ENCODE measurements at regions not wholly inside any gene's neighbourhood (a gene's known extent, or its start where the extent isn't known, plus 50 kb on each side); places are given as distances from the start of the nearest gene placed in this dataset.

- 60% methylated on average over 1 of the region's 4 CpGs; no CpG with 5 or more reads in 1 of the 2 experiments for WGBS, 2 experiments (ENCODE audit: extremely low coverage in 2 of 2, insufficient read length in 1 of 2)
- in situ Hi-C loops (cut with MboI; ENCODE audit: low sequenced_read_pairs) = no loop called here
- Histone ChIP-seq H3K9ac (ENCODE audit: low read depth, low read length) (no peak overlapping the region), H4K91ac (ENCODE audit: insufficient read depth, low read depth, low read length) (no peak overlapping the region), H4K8ac (ENCODE audit: low read depth in 2 of 2, low read length in 2 of 2) (no peak overlapping the region), H2BK20ac (ENCODE audit: low read depth, low read length) (no peak overlapping the region), H3K27me3 (ENCODE audit: control insufficient read depth, insufficient read depth, low read length) (no peaks in the 10 kb centered on the region), H3K4me1 (ENCODE audit: control insufficient read depth, insufficient read depth, low read length) (no peaks in the 10 kb centered on the region), H3K4ac (ENCODE audit: low read depth, low read length) (no peak overlapping the region), H2BK120ac (ENCODE audit: low read depth, low read length) (no peak overlapping the region), H4K20me1 (ENCODE audit: insufficient read depth, low read length) (no peaks in the 10 kb centered on the region), H3K18ac (ENCODE audit: low read depth, low read length) (no peak overlapping the region), H2AFZ (replicated peaks; ENCODE audit: low read length, poor library complexity) (no peak overlapping the region), H3K56ac (ENCODE audit: extremely low read depth, insufficient read depth, low read length) (no peak overlapping the region), H3K4me3 (ENCODE audit: insufficient read depth, low read depth, low read length) (no peak overlapping the region), H3K14ac (replicated peaks; ENCODE audit: low read depth, low read length) (no peak overlapping the region), H3K36me3 (ENCODE audit: control insufficient read depth, insufficient read depth, low read length) (no peaks in the 10 kb centered on the region), H2BK15ac (ENCODE audit: low read depth, low read length) (no peak overlapping the region), H3K4me2 (ENCODE audit: low read depth, low read length) (no peak overlapping the region), H3K9me3 (ENCODE audit: control insufficient read depth, insufficient read depth, low read length) (peaks cover 15% of the 10 kb centered on the region), H2BK5ac (ENCODE audit: low read depth, low read length, poor library complexity, severe bottlenecking) (no peak overlapping the region), H3K27ac (ENCODE audit: insufficient read depth, low read length) (no peak overlapping the region), H4K5ac (ENCODE audit: low read depth, low read length) (no peak overlapping the region), H2AK9ac (replicated peaks; ENCODE audit: low read depth, low read length, poor library complexity) (no peak overlapping the region), H3K9me1 (ENCODE audit: insufficient read depth, low read length) (no peaks in the 10 kb centered on the region), H2AK5ac (ENCODE audit: low read depth, low read length) (no peak overlapping the region), H3K23ac (ENCODE audit: low read depth, low read length) (no peak overlapping the region), H3K79me1 (ENCODE audit: low read depth in 1 of 2, low read length in 2 of 2) (no peaks in the 10 kb centered on the region)
- intact Hi-C loops (cut with micrococcal nuclease) = no loop called here
- DNase-seq (no peak), ATAC-seq (ENCODE audit: low read depth) (no peak)
- dilution Hi-C loops (cut with HindIII; ENCODE audit: low sequenced_read_pairs, unreplicated experiment) = no loop called here
- ChIA-PET CTCF (no interaction called here), POLR2A (ENCODE audit: unreplicated experiment) (no interaction called here)
- BruUV-seq (replicated peaks) = no TSS peak
- TF ChIP-seq SMC3 (IDR thresholded peaks at IDR 0.05; ENCODE audit: low read depth, low read length) = no peak
- no peak for TF ChIP-seq USF2 (IDR thresholded peaks at IDR 0.05; ENCODE audit: low read depth, low read length)
These were observed 502.8 kb downstream of the GLRX3 start for GRCh38 chr10:130638991-130639390.
